B cell (primary cell): ENCODE measurements at regions not wholly inside any gene's neighbourhood (a gene's known extent, or its start where the extent isn't known, plus 50 kb on each side); places are given as distances from the start of the nearest gene placed in this dataset.

Experiments
- ATAC-seq: fragments of 200-7000 bp; cut with Tn5 transposase; one replicate; pipeline ENCODE4 v1.10.0; 2021; ENCODE audit warnings: low read depth, mild to moderate bottlenecking, moderate number of reproducible peaks, moderate library complexity
- CTCF ChIA-PET: fragments of 350-600 bp; sonication (Branson Sonifier 250); formaldehyde crosslinking; loops from one replicate; lab custom pipeline; 2021; ENCODE audit warnings: antibody characterized with exemption, inconsistent platforms; lab: Charles Lee
- POLR2A ChIA-PET: fragments of 350-600 bp; sonication (Branson Sonifier 250); formaldehyde crosslinking; loops from one replicate; lab custom pipeline; 2021; ENCODE audit warnings: antibody characterized with exemption; lab: Charles Lee
- DNase-seq: peaks from one replicate; pipeline ENCODE4 v3.0.0; 2013
- H2AFZ ChIP-seq: 2 replicates; pipeline ENCODE4 v1.6.1; 2012; ENCODE audit warnings: mild to moderate bottlenecking, low read depth, low read length; ENCODE audit not compliant: insufficient read depth, poor library complexity, severe bottlenecking
- H3K27ac ChIP-seq, 2 donors: 1 replicate in 1 of 2; 2 replicates in 1 of 2; pipeline ENCODE4 v1.5.1; 2012 to 2013; ENCODE audit warnings: low read length in 2 of 2, mild to moderate bottlenecking in 2 of 2, moderate library complexity in 1 of 2
- H3K27me3 ChIP-seq, 4 experiments: fragments of 200-600 bp in 1 of 4; sonication (generic) in 1 of 4; replicated peaks in 1 of 4; 1 replicate in 2 of 4; 2 replicates in 2 of 4; pipeline versions ENCODE4 v1.6.1 to v1.7.0; 2013 to 2016; ENCODE audit warnings: low read length in 3 of 4, mild to moderate bottlenecking in 2 of 4, mixed read lengths in 1 of 4, moderate library complexity in 1 of 4; ENCODE audit not compliant: insufficient read depth in 4 of 4, control insufficient read depth in 3 of 4; ENCODE audit errors: control extremely low read depth in 1 of 4
- H3K36me3 ChIP-seq, 2 experiments: replicated peaks in 1 of 2; 1 replicate in 1 of 2; 2 replicates in 1 of 2; pipeline versions ENCODE4 v1.6.1 to v1.7.1; 2013; ENCODE audit warnings: low read length in 1 of 2; ENCODE audit not compliant: insufficient read depth in 2 of 2, control insufficient read depth in 1 of 2; ENCODE audit errors: control extremely low read depth in 1 of 2, extremely low read depth in 1 of 2
- H3K4me1 ChIP-seq, 2 donors: fragments of 200-600 bp in 1 of 2; sonication (generic) in 1 of 2; 1 replicate in 1 of 2; 2 replicates in 1 of 2; pipeline versions ENCODE4 v1.5.1 to v1.6.1; 2013 to 2017; ENCODE audit warnings: low read length in 2 of 2; ENCODE audit not compliant: control insufficient read depth in 2 of 2, insufficient read depth in 2 of 2
- H3K4me2 ChIP-seq: replicated peaks from 2 replicates; pipeline ENCODE3; 2012; ENCODE audit warnings: mild to moderate bottlenecking, low read depth, low read length; ENCODE audit not compliant: poor library complexity, severe bottlenecking
- H3K4me3 ChIP-seq, 5 experiments: fragments of 200-600 bp in 1 of 5; sonication (generic) in 1 of 5; 1 replicate in 3 of 5; 2 replicates in 2 of 5; pipeline versions ENCODE4 v1.5.1 to v1.7.0; 2011 to 2016; ENCODE audit warnings: low read length in 4 of 5, mild to moderate bottlenecking in 4 of 5, low read depth in 2 of 5, control low read depth in 1 of 5, moderate library complexity in 1 of 5; ENCODE audit not compliant: insufficient read depth in 1 of 5; ENCODE audit errors: control extremely low read depth in 1 of 5, extremely low read depth in 1 of 5
- H3K79me2 ChIP-seq: fragments of 200-600 bp; sonication (generic); one replicate; pipeline ENCODE4 v1.6.0; 2016; ENCODE audit warnings: low read length; ENCODE audit not compliant: control insufficient read depth, insufficient read depth
- H3K9ac ChIP-seq: fragments of 200-600 bp; sonication (generic); 2 replicates; pipeline ENCODE4 v1.6.1; 2017; ENCODE audit warnings: mild to moderate bottlenecking, low read length, moderate library complexity
- H3K9me3 ChIP-seq, 3 donors: one replicate each; pipeline versions ENCODE4 v1.6.1 to v1.7.1; 2013; ENCODE audit warnings: low read length in 2 of 3; ENCODE audit not compliant: control insufficient read depth in 2 of 3, insufficient read depth in 1 of 3; ENCODE audit errors: control extremely low read depth in 1 of 3
- H4K20me1 ChIP-seq: 2 replicates; pipeline ENCODE4 v1.6.0; 2012; ENCODE audit warnings: mild to moderate bottlenecking, low read length; ENCODE audit not compliant: insufficient read depth, control insufficient read depth, poor library complexity, severe bottlenecking
- H3K27ac Mint-ChIP-seq: one replicate; pipeline ENCODE4 v1.8.0; 2021; ENCODE audit warnings: mixed read lengths
- H3K27me3 Mint-ChIP-seq: one replicate; pipeline ENCODE4 v1.8.0; 2021; ENCODE audit warnings: mixed read lengths
- H3K4me1 Mint-ChIP-seq: one replicate; pipeline ENCODE4 v1.8.0; 2021; ENCODE audit warnings: mixed read lengths
- H3K4me3 Mint-ChIP-seq: one replicate; pipeline ENCODE4 v1.8.0; 2021; ENCODE audit warnings: mixed read lengths
- H3K9me3 Mint-ChIP-seq: one replicate; pipeline ENCODE4 v1.8.0; 2022; ENCODE audit warnings: mixed read lengths; ENCODE audit not compliant: insufficient read depth
- CTCF ChIP-seq: fragments of 200-600 bp; IDR thresholded peaks from one replicate; pipeline ENCODE4 v1.8.0; 2022; ENCODE audit warnings: antibody characterized with exemption, mild to moderate bottlenecking
- EZH2 ChIP-seq: IDR thresholded peaks from 2 replicates; pipeline ENCODE4 v1.6.1; 2012; ENCODE audit warnings: borderline replicate concordance, low read depth, mild to moderate bottlenecking, moderate library complexity, low read length; ENCODE audit not compliant: insufficient read depth, poor library complexity, severe bottlenecking
- WGBS: methylation state at CpG from one replicate; pipeline ENCODE4 v1.1.5; 2013; ENCODE audit warnings: missing lambda C conversion rate; ENCODE audit not compliant: insufficient coverage; 5-methylcytosine and 5-hydroxymethylcytosine counted together
- intact Hi-C: fragments of 100-400 bp; cut with micrococcal nuclease; formaldehyde crosslinking; loops from one replicate; pipeline ENCODE4 v1.10.0; 2022

DNA sequence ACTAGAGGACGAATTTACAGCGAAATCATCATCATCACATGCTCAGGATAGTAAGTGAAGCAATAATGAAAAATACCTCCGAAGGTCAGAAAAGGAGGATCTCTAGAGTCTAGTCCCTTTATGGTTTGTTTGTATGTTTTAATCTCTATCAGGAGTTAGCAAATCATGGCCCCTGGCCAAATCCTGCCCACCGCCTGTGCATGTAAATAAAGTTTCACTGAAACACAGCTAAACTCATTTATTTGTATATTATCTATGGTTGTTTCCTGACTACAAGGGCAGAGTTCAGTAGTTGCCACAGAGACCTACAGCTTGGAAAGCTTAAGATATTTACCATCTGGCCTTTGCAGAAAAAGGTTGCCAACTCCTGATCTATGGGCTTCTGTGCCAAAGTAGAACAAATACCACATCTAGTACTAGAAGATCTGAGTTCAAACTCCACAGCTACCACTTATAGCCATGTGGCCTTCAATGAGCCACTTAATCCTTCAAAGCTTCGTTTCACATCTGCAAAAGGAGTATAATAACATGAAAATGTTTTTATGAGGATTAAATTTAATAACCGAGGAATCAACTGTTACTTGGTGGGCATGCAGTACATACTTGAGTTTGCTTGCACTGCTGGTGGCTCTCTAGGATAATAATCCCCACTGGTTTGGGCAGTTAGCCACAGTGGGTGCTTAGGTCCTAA lies 94.0 kb upstream of the KIF26B start:
- H4K20me1 ChIP-seq: no peaks in the 10 kb centered on the region
- no peaks in the 10 kb centered on the region for H3K4me1 ChIP-seq
- POLR2A ChIA-PET: no interaction called here
- TF ChIP-seq CTCF: no peak
- H3K4me3 ChIP-seq: no peak overlapping the region
- Mint-ChIP-seq H3K4me3 (no peak overlapping the region), H3K9me3 (no peaks in the 10 kb centered on the region), H3K27ac (no peak overlapping the region), H3K4me1 (no peaks in the 10 kb centered on the region), H3K27me3 (no peaks in the 10 kb centered on the region)
- H3K9ac ChIP-seq: no peak overlapping the region
- ATAC-seq (no peak), DNase-seq (no peak)
- no peak overlapping the region for H3K4me2 ChIP-seq
- CTCF ChIA-PET: interaction anchor here (1.0 kb wide), 1 partner anchor 18 kb away, joined by 3 read pairs; no protein-coding TSS in a partner anchor
- no peaks in the 10 kb centered on the region for H3K9me3 ChIP-seq
- no peaks in the 10 kb centered on the region for H3K36me3 ChIP-seq
- 100% methylated on average over 1 of the region's 6 CpGs for WGBS
- H2AFZ ChIP-seq: no peak overlapping the region
- H3K79me2 ChIP-seq: no peaks in the 10 kb centered on the region
- intact Hi-C loops: no loop called here
- H3K27ac ChIP-seq: no peak overlapping the region
- H3K27me3 ChIP-seq: no peaks in the 10 kb centered on the region

DNA sequence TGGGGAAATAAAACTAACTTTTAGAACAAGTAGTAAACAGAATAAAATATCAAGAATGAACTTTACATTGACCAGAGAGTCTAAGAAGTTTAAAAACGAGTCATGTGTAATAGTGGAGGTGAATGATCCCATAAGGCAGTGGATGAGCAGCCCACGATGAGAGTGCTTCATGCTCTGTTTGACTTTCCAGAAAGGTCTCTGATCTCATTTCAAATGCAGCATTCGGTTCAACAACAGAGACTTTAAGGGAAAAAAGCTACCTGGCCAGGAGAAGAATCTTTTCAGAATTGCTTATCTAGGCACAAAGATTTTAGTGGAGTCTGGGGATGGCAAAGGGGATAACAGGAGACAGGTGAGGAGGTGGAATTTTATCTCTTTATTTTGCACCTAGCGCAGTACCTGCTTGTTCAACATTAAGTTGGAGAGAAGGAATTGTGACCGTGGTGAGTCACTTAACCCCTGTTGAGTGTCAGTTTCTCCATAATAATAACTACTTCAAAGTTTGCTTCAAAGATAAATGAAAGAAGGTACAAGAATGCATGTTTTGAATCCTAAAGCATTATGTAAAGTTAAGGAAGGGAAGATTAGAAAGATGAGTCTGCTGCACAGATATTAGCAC lies 94.9 kb upstream of the KIF26B start:
- Histone ChIP-seq H3K9me3 (no peaks in the 10 kb centered on the region), H3K4me1 (no peaks in the 10 kb centered on the region), H3K79me2 (no peaks in the 10 kb centered on the region), H3K4me3 (no peak overlapping the region), H3K4me2 (no peak overlapping the region), H2AFZ (no peak overlapping the region), H3K36me3 (no peaks in the 10 kb centered on the region), H3K9ac (no peak overlapping the region), H3K27ac (no peak overlapping the region), H3K27me3 (no peaks in the 10 kb centered on the region), H4K20me1 (no peaks in the 10 kb centered on the region)
- Mint-ChIP-seq H3K27me3 (no peaks in the 10 kb centered on the region), H3K4me3 (no peak overlapping the region), H3K9me3 (no peaks in the 10 kb centered on the region), H3K4me1 (no peaks in the 10 kb centered on the region), H3K27ac (no peak overlapping the region)
- no peak for DNase-seq
- WGBS: 100% methylated on average over 1 of the region's 5 CpGs
- ATAC-seq: no peak
- ChIA-PET POLR2A (no interaction called here), CTCF (no interaction called here)
- TF ChIP-seq EZH2 (no peak), CTCF (no peak)
- intact Hi-C loops: no loop called here
